ENCODE measurements at regions not wholly inside any gene's neighbourhood (a gene's known extent, or its start where the extent isn't known, plus 50 kb on each side); places are given as distances from the start of the nearest gene placed in this dataset.
"Not testable (repeated sequence)": the region's sequence is repeated elsewhere in the genome, so short reads cannot be mapped to it uniquely, and the experiment has no call there.

- ChIA-PET POLR2A (no interaction called here), CTCF (ENCODE audit: unreplicated experiment) (no interaction called here)
- H3K4me1 ChIP-seq (ENCODE audit: insufficient read depth, low read length, poor library complexity, severe bottlenecking), result no peaks in the 10 kb centered on the region
- no peak overlapping the region for H3K4me3 ChIP-seq (ENCODE audit: low read depth, low read length, poor library complexity, severe bottlenecking)
- TF ChIP-seq EZH2phosphoT487 (IDR thresholded peaks at IDR 0.05; ENCODE audit: borderline replicate concordance, low read depth, low read length), result no peak
- H3K36me3 ChIP-seq (ENCODE audit: insufficient read depth, low read length), result no peaks in the 10 kb centered on the region
- H3K79me2 ChIP-seq (ENCODE audit: insufficient read depth, low read depth, low read length), result no peaks in the 10 kb centered on the region
- no peak for DNase-seq (ENCODE audit: low spot score)
- no peak overlapping the region for H2AFZ ChIP-seq (ENCODE audit: low read length)
- no peaks in the 10 kb centered on the region for H4K20me1 ChIP-seq (ENCODE audit: insufficient read depth, low read length)
- H3K9me3 ChIP-seq (ENCODE audit: low read length), result no peaks in the 10 kb centered on the region
- no peaks in the 10 kb centered on the region for H3K9me2 ChIP-seq (ENCODE audit: insufficient read depth, low read length)
- H3K27ac ChIP-seq (ENCODE audit: low read depth, low read length, poor library complexity, severe bottlenecking), result no peak overlapping the region
- H3K4me2 ChIP-seq (ENCODE audit: low read length), result no peak overlapping the region
- no TSS peak for BruUV-seq (replicated peaks)
- intact Hi-C loops (cut with micrococcal nuclease; ENCODE audit: unreplicated experiment), result no loop called here
Observed at GRCh38 chr2:176947754-176948153, 264.8 kb upstream of the HNRNPA3 start.

- DNase-seq (ENCODE audit: low spot score); POLR2A ChIA-PET; H3K4me2 ChIP-seq (ENCODE audit: low read length); H3K9me2 ChIP-seq (ENCODE audit: insufficient read depth, low read length); H2AFZ ChIP-seq (ENCODE audit: low read length); CTCF ChIA-PET (ENCODE audit: unreplicated experiment); H3K27ac ChIP-seq (ENCODE audit: low read depth, low read length, poor library complexity, severe bottlenecking); BruUV-seq (replicated peaks); H3K4me1 ChIP-seq (ENCODE audit: insufficient read depth, low read length, poor library complexity, severe bottlenecking); H3K4me3 ChIP-seq (ENCODE audit: low read depth, low read length, poor library complexity, severe bottlenecking); H3K36me3 ChIP-seq (ENCODE audit: insufficient read depth, low read length); H4K20me1 ChIP-seq (ENCODE audit: insufficient read depth, low read length); H3K9me3 ChIP-seq (ENCODE audit: low read length); intact Hi-C loops (cut with micrococcal nuclease; ENCODE audit: unreplicated experiment); H3K79me2 ChIP-seq (ENCODE audit: insufficient read depth, low read depth, low read length): not testable (repeated sequence)
Observed at GRCh38 chr2:176951218-176951617, 261.4 kb upstream of the HNRNPA3 start.

GRCh38 chr2:176956791-176957190, 255.8 kb upstream of the HNRNPA3 start:
- no peak overlapping the region for H3K27ac ChIP-seq (ENCODE audit: low read depth, low read length, poor library complexity, severe bottlenecking)
- intact Hi-C loops (cut with micrococcal nuclease; ENCODE audit: unreplicated experiment), result no loop called here
- CTCF ChIA-PET (ENCODE audit: unreplicated experiment), result no interaction called here

More at GRCh38 chr2:176956791-176957190, 255.8 kb upstream of the HNRNPA3 start:
- no peaks in the 10 kb centered on the region for H3K36me3 ChIP-seq (ENCODE audit: insufficient read depth, low read length)
- H3K79me2 ChIP-seq (ENCODE audit: insufficient read depth, low read depth, low read length), result no peaks in the 10 kb centered on the region
- no peaks in the 10 kb centered on the region for H3K9me3 ChIP-seq (ENCODE audit: low read length)
- TF ChIP-seq CTCF (conservative IDR thresholded peaks at IDR 0.05; ENCODE audit: low read length) (no peak), EZH2phosphoT487 (IDR thresholded peaks at IDR 0.05; ENCODE audit: borderline replicate concordance, low read depth, low read length) (no peak)
- no peak overlapping the region for H2AFZ ChIP-seq (ENCODE audit: low read length)
- no peaks in the 10 kb centered on the region for H4K20me1 ChIP-seq (ENCODE audit: insufficient read depth, low read length)
- no peak for DNase-seq (ENCODE audit: low spot score)
- no TSS peak for BruUV-seq (replicated peaks)
- H3K4me1 ChIP-seq (ENCODE audit: insufficient read depth, low read length, poor library complexity, severe bottlenecking), result no peaks in the 10 kb centered on the region
- H3K4me2 ChIP-seq (ENCODE audit: low read length), result no peak overlapping the region
- no peaks in the 10 kb centered on the region for H3K9me2 ChIP-seq (ENCODE audit: insufficient read depth, low read length)
- H3K4me3 ChIP-seq (ENCODE audit: low read depth, low read length, poor library complexity, severe bottlenecking), result no peak overlapping the region
- POLR2A ChIA-PET, result interaction anchor here (0.7 kb wide), 1 partner anchor 10 kb away, joined by 3 read pairs; no protein-coding TSS in a partner anchor
